HG03095 (cell line): ENCODE measurements at regions not wholly inside any gene's neighbourhood (a gene's known extent, or its start where the extent isn't known, plus 50 kb on each side); places are given as distances from the start of the nearest gene placed in this dataset.

Experiments used
- ATAC-seq: cut with Tn5 transposase; IDR thresholded peaks from one replicate; pipeline ENCODE4 v1.9.1; 2021; ENCODE audit warnings: moderate library complexity; ENCODE audit not compliant: unreplicated experiment

- ATAC-seq, result no peak
Observed at GRCh38 chr4:163858515-163858914, 364.0 kb downstream of the TMA16 start.

- no peak for ATAC-seq
Observed at GRCh38 chr4:163863082-163863481, 368.6 kb downstream of the TMA16 start.

- ATAC-seq, result no peak
Observed at GRCh38 chr4:163865010-163865409, 370.5 kb downstream of the TMA16 start.

- ATAC-seq, result no peak
Observed at GRCh38 chr4:163866728-163867315, 372.3 kb downstream of the TMA16 start.

GRCh38 chr4:163868445-163868844 lies 374.0 kb downstream of the TMA16 start:
- ATAC-seq, result no peak

- ATAC-seq, result no peak
Observed at GRCh38 chr4:163871078-163871477, 376.6 kb downstream of the TMA16 start.

- ATAC-seq, result no peak
Observed at GRCh38 chr4:163875327-163875726, 380.8 kb downstream of the TMA16 start.

- ATAC-seq, result no peak
Observed at GRCh38 chr4:163878336-163879121, 384.0 kb downstream of the TMA16 start.

- ATAC-seq, result no peak
Observed at GRCh38 chr4:163892417-163892816, 397.9 kb downstream of the TMA16 start.

- ATAC-seq, result no peak
Observed at GRCh38 chr4:163895378-163896005, 401.0 kb downstream of the TMA16 start.

GRCh38 chr4:163901319-163901718 lies 406.8 kb downstream of the TMA16 start:
- no peak for ATAC-seq

GRCh38 chr4:163902417-163902816 lies 407.9 kb downstream of the TMA16 start:
- no peak for ATAC-seq

GRCh38 chr4:163911891-163912290 lies 417.4 kb downstream of the TMA16 start:
- ATAC-seq, result no peak

- no peak for ATAC-seq
Observed at GRCh38 chr4:163913571-163913970, 419.1 kb downstream of the TMA16 start.

GRCh38 chr4:163915896-163916295 lies 421.4 kb downstream of the TMA16 start:
- ATAC-seq, result no peak

GRCh38 chr4:163920426-163920825 lies 425.9 kb downstream of the TMA16 start:
- no peak for ATAC-seq

- no peak for ATAC-seq
Observed at GRCh38 chr4:163922302-163922701, 427.8 kb downstream of the TMA16 start.

GRCh38 chr4:163923092-163923491 lies 428.6 kb downstream of the TMA16 start:
- no peak for ATAC-seq

GRCh38 chr4:163930086-163930485 lies 435.6 kb downstream of the TMA16 start:
- no peak for ATAC-seq

GRCh38 chr4:163932504-163932903 lies 438.0 kb downstream of the TMA16 start:
- ATAC-seq, result no peak

- no peak for ATAC-seq
Observed at GRCh38 chr4:163939597-163939996, 445.1 kb downstream of the TMA16 start.

GRCh38 chr4:163941221-163941905 lies 446.9 kb downstream of the TMA16 start:
- no peak for ATAC-seq
